WTC11 (cell line): ENCODE measurements at regions not wholly inside any gene's neighbourhood (a gene's known extent, or its start where the extent isn't known, plus 50 kb on each side); places are given as distances from the start of the nearest gene placed in this dataset.

Experiments
- CTCF ChIP-seq: fragments of 200-600 bp; IDR thresholded peaks from 2 replicates; pipeline ENCODE4 v1.8.0; 2022; ENCODE audit warnings: antibody characterized with exemption
- TCF7 ChIP-seq: sonication (generic); formaldehyde crosslinking; IDR thresholded peaks from 2 replicates; pipeline ENCODE4 v1.8.0; 2022; ENCODE audit warnings: mild to moderate bottlenecking, low read depth, missing genetic modification reagents, moderate library complexity

- TF ChIP-seq CTCF (no peak), TCF7 (CRISPR knock-in tag) (no peak)
Observed at GRCh38 chr1:208581209-208581608, 337.0 kb upstream of the PLXNA2 start.
